HG03342 (cell line): ENCODE measurements at regions not wholly inside any gene's neighbourhood (a gene's known extent, or its start where the extent isn't known, plus 50 kb on each side); places are given as distances from the start of the nearest gene placed in this dataset.

ENCODE experiments used
- ATAC-seq: cut with Tn5 transposase; IDR thresholded peaks from one replicate; pipeline ENCODE4 v1.9.1; 2021; ENCODE audit warnings: mild to moderate bottlenecking, moderate library complexity; ENCODE audit not compliant: unreplicated experiment

DNA sequence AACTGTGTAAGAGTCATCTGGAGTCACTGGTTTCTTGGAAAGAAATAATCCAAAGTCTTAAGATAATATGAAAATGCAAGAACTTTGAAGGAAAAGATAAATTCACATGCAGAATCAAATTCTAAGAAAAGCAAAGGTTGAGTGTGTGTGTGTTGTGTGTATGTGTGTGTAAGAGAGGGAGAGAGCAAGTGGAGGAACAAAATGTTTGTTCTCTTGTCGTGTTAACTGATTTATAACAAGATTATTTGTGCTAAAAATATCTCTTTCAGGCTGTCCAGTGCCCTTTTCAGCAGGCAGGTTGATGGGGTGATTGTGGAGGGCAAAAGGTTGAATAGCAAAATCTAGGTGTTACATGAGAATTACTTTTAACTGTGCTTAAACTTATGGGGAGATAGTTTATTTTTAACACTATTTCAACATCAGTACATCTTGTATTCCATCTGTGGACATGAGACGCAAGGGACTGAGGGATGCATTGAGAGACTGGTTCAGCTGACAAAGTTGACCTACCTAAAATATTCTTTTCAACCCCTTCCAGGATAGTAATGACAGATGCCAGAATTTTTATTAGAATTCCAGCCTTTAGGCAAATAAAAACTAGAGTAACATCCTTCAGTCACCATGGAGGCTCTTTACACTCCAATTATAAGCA, 342.4 kb upstream of the CD180 start:
- ATAC-seq, result no peak

DNA sequence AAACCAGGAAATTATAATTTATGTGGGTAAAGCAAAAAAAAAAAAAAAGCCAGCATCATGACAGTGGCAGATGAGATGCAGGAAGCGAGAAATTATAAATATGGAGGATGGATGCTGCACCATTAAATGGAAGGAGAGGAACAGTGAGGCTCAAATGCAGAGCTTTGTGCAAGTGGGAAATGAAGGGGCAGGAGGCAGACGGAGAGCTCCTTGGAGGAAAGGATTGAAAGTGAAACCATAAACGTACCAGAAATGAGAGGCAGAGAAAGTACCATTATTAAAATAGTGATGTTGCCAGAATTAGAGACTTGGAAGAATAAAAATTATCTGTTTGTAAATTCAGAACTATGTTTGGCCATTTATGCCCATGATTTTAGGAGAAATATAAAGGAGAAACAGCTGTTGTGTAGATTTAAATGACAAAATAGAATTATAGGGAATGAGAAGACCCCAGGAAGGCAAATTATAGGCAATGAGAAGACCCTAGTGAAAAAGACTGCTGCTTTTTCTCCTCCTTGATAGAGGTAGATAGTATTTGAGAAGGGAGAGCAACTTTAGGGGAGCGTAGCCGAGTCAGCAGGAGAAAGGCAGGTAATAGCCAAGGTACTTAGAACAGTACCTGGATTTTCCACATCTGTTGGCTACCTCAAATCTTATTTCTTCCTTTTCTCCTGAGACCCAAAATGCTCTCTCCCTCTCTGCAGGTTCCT, 341.0 kb upstream of the CD180 start:
- ATAC-seq, result no peak

- ATAC-seq, result no peak
These were observed 340.3 kb upstream of the CD180 start for GRCh38 chr5:67536866-67537265.

DNA sequence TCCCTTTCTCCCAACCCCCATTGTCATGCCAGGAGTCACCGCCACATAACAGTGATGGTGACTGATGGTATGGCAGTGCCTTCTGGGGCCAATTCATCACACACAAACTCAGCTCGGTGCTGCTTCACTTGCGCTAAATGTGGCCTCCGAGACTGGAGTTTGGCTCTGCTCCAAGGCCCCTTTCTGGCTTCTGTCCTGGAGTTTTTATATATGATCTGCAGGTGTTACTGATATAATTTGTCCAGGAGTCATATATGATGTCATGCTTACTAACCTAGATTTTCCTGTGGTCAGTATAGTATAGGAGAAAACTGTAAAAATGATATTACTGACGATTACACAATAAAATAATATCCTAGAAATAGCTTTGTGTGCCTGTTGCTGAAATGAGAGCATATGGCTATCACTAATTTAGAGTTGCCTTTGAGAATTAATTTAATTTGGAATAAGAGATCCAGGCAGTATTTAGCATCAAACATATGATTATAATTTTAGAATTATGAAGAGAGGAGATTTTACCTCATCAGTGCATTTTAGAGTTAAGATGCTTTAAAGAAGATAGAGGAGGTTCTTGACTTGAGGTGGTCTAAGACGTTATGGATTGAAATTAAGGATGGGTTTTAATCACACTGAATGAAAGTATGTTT, 334.1 kb upstream of the CD180 start:
- no peak for ATAC-seq

- no peak for ATAC-seq
These were observed 332.4 kb upstream of the CD180 start for GRCh38 chr5:67528953-67529352.

GRCh38 chr5:67526793-67527192, 330.2 kb upstream of the CD180 start:
- no peak for ATAC-seq

- no peak for ATAC-seq
These were observed 323.7 kb upstream of the CD180 start for GRCh38 chr5:67520161-67520908.

GRCh38 chr5:67518227-67518626, 321.6 kb upstream of the CD180 start:
- ATAC-seq, result no peak

- no peak for ATAC-seq
These were observed 320.5 kb upstream of the CD180 start for GRCh38 chr5:67516948-67517565.

- ATAC-seq, result no peak
These were observed 319.2 kb upstream of the CD180 start for GRCh38 chr5:67515762-67516161.

DNA sequence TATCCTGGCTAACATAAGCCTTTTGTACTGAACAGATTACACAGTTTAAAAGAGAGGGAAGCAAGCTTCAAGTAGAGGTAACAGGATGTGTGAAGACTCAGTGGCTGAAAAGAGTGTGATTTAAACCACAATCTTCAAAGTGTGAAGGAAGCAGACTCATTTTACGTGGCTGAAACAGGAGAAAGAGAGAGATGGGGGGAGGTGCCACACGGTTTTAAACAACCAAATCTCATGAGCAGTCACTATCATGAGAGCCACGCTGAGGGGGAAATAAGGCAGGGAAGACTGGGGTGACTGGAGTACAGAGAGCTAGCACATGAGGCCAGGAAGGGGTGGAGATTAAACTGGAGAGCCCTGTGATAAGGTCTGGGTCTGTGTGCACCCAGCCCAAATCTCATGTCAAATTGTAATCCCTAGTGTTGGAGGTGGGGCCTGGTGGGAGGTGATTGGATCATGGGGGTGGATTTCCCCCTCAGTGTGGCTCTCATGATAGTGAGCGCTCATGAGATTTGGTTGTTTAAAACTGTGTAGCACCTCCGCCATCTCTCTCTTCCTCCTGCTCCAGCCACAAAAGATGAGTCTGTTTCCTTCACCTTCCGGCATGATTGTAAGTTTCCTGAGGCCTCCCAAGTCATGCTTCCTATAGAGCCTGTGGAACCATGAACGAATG, 318.6 kb upstream of the CD180 start:
- ATAC-seq, result no peak

DNA sequence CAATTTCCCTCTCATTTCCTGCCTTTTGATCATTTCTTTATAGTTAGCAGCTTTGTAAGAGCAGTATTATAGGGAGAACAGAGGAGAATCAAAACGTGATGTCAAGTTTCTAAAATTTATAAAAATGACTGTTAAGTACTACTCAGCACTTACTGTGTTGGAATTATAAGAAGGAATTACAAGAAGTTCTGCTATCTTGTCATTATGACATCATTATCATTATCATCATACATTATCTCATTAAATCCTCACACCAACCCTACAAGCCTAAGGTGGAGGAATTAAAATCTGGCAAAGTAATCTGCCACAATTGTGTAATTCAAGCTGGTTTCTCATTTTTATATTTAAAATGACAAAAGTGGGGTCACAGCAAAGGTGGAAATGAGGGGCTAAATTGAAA, 316.2 kb upstream of the CD180 start:
- no peak for ATAC-seq

GRCh38 chr5:67511911-67512310, 315.3 kb upstream of the CD180 start:
- ATAC-seq, result no peak

DNA sequence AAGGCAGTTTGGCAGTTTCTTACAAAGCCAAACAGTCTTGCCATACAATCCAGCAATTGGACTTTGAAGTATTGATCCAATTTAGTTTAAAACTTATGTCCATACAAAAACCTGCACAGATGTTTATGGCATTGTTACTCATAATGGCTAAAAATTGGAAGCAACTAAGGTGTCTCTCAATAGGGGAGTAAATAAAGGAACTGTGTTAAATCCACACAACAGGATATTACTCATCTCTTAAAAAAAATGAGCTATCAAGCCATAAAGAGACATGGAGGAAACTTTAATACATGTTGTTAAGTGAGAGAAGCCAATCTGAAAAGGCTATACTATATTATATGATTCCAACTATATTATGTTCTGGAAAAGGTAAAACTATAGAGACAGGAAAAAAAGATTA, 313.6 kb upstream of the CD180 start:
- no peak for ATAC-seq

DNA sequence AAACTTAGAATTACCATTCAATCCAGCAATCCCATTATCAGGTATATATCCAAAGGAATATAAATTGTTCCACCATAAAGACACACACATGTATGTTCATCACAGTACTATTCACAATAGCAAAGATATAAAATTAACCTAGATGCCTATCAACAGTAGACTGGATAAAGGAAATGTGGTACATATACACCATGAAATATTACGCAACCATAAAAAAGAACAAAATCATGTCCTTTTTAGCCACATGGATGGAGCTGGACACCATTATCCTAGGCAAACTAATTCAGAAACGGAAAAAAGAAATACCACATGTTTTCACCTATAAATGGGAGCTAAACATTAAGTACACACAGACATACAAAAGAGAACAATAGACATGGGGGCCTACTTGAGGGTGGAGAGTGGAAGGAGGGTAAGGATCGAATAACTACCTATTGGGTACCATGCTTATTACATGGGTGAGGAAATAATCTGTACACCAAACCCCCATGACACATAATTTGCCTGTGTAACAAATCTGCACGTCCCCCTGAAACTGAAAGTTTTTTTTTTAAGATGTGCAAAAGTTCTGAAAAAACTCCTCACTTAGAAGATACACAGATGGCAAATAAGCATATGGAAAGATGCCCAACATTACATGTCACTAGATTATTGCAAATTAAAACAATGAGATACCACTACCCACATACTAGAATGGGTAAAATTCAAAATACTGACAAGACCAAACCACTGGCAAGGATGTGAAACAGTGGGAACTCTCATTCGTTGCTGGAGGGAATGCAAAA, 313.0 kb upstream of the CD180 start:
- ATAC-seq, result no peak

- ATAC-seq, result no peak
These were observed 309.6 kb upstream of the CD180 start for GRCh38 chr5:67506241-67506640.

DNA sequence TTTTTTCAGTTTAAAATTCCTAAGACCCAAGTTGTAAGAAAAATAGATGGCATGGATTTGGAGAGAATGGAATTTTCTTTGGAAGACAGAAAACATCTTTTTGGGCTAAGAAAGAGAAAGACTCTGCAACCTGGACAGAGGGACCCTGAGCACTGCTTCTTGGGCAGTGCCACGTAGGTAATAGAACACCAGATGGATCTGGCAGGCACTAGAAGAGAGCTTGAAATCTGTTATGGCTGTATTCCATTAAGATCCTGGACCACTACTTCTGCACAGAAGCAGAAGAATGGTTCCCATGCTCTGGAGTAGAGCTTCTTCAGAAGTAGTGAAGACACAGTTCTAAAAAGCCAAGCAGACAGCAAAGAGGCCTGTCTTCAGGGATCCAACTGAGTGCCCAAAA, 306.4 kb upstream of the CD180 start:
- no peak for ATAC-seq

GRCh38 chr5:67496051-67496450, 299.5 kb upstream of the CD180 start:
- no peak for ATAC-seq

- ATAC-seq, result no peak
These were observed 298.5 kb upstream of the CD180 start for GRCh38 chr5:67495072-67495471.
